HG03139 (cell line): ENCODE measurements at regions not wholly inside any gene's neighbourhood (a gene's known extent, or its start where the extent isn't known, plus 50 kb on each side); places are given as distances from the start of the nearest gene placed in this dataset.
"Not testable (repeated sequence)": the region's sequence is repeated elsewhere in the genome, so short reads cannot be mapped to it uniquely, and the experiment has no call there.

Experiments
- ATAC-seq: cut with Tn5 transposase; IDR thresholded peaks from one replicate; pipeline ENCODE4 v1.9.1; 2021; ENCODE audit not compliant: unreplicated experiment

GRCh38 chr9:95587021-95587964 is 70.5 kb upstream of the PTCH1 start:
- ATAC-seq: no peak

GRCh38 chr9:95586326-95586725 is 69.6 kb upstream of the PTCH1 start:
- no peak for ATAC-seq

- ATAC-seq: no peak
These were observed 69.1 kb upstream of the PTCH1 start for GRCh38 chr9:95585824-95586223.

GRCh38 chr9:95584176-95584575 is 67.4 kb upstream of the PTCH1 start:
- no peak for ATAC-seq

GRCh38 chr9:95581900-95582299 is 65.1 kb upstream of the PTCH1 start:
- no peak for ATAC-seq

- no peak for ATAC-seq
These were observed 64.3 kb upstream of the PTCH1 start for GRCh38 chr9:95580812-95581761.

GRCh38 chr9:95574866-95575553 is 58.2 kb upstream of the PTCH1 start:
- ATAC-seq: no peak

- no peak for ATAC-seq
These were observed 57.4 kb upstream of the PTCH1 start for GRCh38 chr9:95574176-95574575.

- ATAC-seq: no peak
These were observed 56.7 kb upstream of the PTCH1 start for GRCh38 chr9:95573463-95573862.

GRCh38 chr9:95572381-95573151 is 55.8 kb upstream of the PTCH1 start:
- no peak for ATAC-seq

GRCh38 chr9:95570646-95571045 is 53.9 kb upstream of the PTCH1 start:
- ATAC-seq: no peak

GRCh38 chr9:95570150-95570549 is 53.4 kb upstream of the PTCH1 start:
- ATAC-seq: no peak

GRCh38 chr9:95568735-95569134 is 52.0 kb upstream of the PTCH1 start:
- ATAC-seq: not testable (repeated sequence)
